ENCODE measurements at regions not wholly inside any gene's neighbourhood (a gene's known extent, or its start where the extent isn't known, plus 50 kb on each side); places are given as distances from the start of the nearest gene placed in this dataset.

DNA sequence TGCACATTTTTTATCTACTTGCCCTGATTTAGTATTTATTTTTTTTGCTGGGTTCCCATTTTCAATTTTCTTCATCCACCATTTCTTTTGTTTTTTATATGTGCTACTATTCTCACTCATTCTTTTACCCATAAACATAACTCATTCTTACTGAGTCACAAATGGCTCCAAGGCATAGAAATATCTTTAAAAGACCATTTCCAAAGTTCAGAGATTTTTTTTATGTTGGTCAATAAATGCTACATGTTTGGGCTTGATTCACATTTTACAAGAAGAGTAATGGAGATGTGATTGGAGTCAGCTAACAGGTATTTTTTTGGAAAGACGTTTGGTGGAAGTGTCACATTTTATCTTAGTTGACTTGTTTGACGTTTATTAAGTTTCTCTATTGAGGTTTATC, 1303.2 kb upstream of the LRRTM3 start:
- Histone ChIP-seq H3K36me3 (ENCODE audit: insufficient read depth, low read length) (no peaks in the 10 kb centered on the region), H3K27me3 (ENCODE audit: insufficient read depth, low read length) (no peaks in the 10 kb centered on the region)

GRCh38 chr10:65628493-65629139, 1297.2 kb upstream of the LRRTM3 start:
- H3K4me3 ChIP-seq (ENCODE audit: low read depth, low read length, poor library complexity, severe bottlenecking) = no peak overlapping the region
- no peaks in the 10 kb centered on the region for H3K36me3 ChIP-seq (ENCODE audit: insufficient read depth, low read length)
- H4K20me1 ChIP-seq (ENCODE audit: insufficient read depth, low read length) = no peaks in the 10 kb centered on the region
- H2AFZ ChIP-seq (ENCODE audit: low read length) = no peak overlapping the region
- no peaks in the 10 kb centered on the region for H3K27me3 ChIP-seq (ENCODE audit: insufficient read depth, low read length)
- H3K9ac ChIP-seq (ENCODE audit: low read length) = no peak overlapping the region
- H3K9me3 ChIP-seq (ENCODE audit: low read length) = no peaks in the 10 kb centered on the region
- H3K4me2 ChIP-seq (ENCODE audit: low read length) = no peak overlapping the region
- no peaks in the 10 kb centered on the region for H3K79me2 ChIP-seq (ENCODE audit: insufficient read depth, low read length)
- no peaks in the 10 kb centered on the region for H3K9me2 ChIP-seq (ENCODE audit: low read depth, low read length)
- H3K4me1 ChIP-seq (ENCODE audit: insufficient read depth, low read length, severe bottlenecking) = no peaks in the 10 kb centered on the region
- TF ChIP-seq EZH2 (IDR thresholded peaks at IDR 0.05; ENCODE audit: borderline replicate concordance, low read length) (no peak), CTCF (IDR thresholded peaks at IDR 0.05; ENCODE audit: low read length) (no peak)
- no peaks in the 10 kb centered on the region for H3F3A ChIP-seq (ENCODE audit: insufficient read depth, low read length)
- H3K27ac ChIP-seq (ENCODE audit: low read depth, low read length, poor library complexity, severe bottlenecking) = no peak overlapping the region

More for the DNA sequence above, 1303.2 kb upstream of the LRRTM3 start:
- Histone ChIP-seq H2AFZ (ENCODE audit: low read length) (no peak overlapping the region), H3K4me3 (ENCODE audit: low read depth, low read length, poor library complexity, severe bottlenecking) (no peak overlapping the region), H3K4me2 (ENCODE audit: low read length) (no peak overlapping the region), H4K20me1 (ENCODE audit: insufficient read depth, low read length) (no peaks in the 10 kb centered on the region), H3K27ac (ENCODE audit: low read depth, low read length, poor library complexity, severe bottlenecking) (no peak overlapping the region), H3K9ac (ENCODE audit: low read length) (no peak overlapping the region), H3K9me2 (ENCODE audit: low read depth, low read length) (no peaks in the 10 kb centered on the region), H3K4me1 (ENCODE audit: insufficient read depth, low read length, severe bottlenecking) (no peaks in the 10 kb centered on the region), H3K79me2 (ENCODE audit: insufficient read depth, low read length) (no peaks in the 10 kb centered on the region), H3F3A (ENCODE audit: insufficient read depth, low read length) (no peaks in the 10 kb centered on the region), H3K9me3 (ENCODE audit: low read length) (no peaks in the 10 kb centered on the region)
- no peak for TF ChIP-seq EZH2 (IDR thresholded peaks at IDR 0.05; ENCODE audit: borderline replicate concordance, low read length)
- no peak for TF ChIP-seq CTCF (IDR thresholded peaks at IDR 0.05; ENCODE audit: low read length)

DNA sequence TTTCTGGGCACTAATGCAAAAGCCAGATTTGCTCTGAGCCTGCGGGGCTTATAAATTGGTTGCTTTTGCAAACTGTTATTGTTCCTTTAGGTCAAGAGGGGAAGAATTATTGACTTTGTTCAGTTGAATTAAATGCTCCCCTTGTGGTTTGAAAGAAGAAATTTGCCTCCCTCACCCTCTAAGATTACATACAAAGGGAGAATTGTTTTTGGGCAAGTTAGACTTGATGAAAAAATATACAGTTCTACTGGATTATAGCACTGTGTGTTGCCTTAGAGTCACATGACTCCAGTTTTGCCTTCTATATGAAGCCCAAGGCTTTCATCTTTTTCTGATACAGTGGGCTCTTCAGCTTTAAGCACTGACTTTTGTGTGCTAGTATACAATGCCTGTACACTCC, 1265.8 kb upstream of the LRRTM3 start:
- Histone ChIP-seq H4K20me1 (ENCODE audit: insufficient read depth, low read length) (no peaks in the 10 kb centered on the region), H3K36me3 (ENCODE audit: insufficient read depth, low read length) (no peaks in the 10 kb centered on the region), H3K27ac (ENCODE audit: low read depth, low read length, poor library complexity, severe bottlenecking) (no peak overlapping the region), H3K4me3 (ENCODE audit: low read depth, low read length, poor library complexity, severe bottlenecking) (no peak overlapping the region), H3K9me3 (ENCODE audit: low read length) (no peaks in the 10 kb centered on the region), H3K9ac (ENCODE audit: low read length) (no peak overlapping the region), H2AFZ (ENCODE audit: low read length) (no peak overlapping the region), H3K4me1 (ENCODE audit: insufficient read depth, low read length, severe bottlenecking) (no peaks in the 10 kb centered on the region), H3K9me2 (ENCODE audit: low read depth, low read length) (no peaks in the 10 kb centered on the region), H3K79me2 (ENCODE audit: insufficient read depth, low read length) (no peaks in the 10 kb centered on the region), H3F3A (ENCODE audit: insufficient read depth, low read length) (no peaks in the 10 kb centered on the region), H3K27me3 (ENCODE audit: insufficient read depth, low read length) (no peaks in the 10 kb centered on the region), H3K4me2 (ENCODE audit: low read length) (no peak overlapping the region)
- TF ChIP-seq CTCF (IDR thresholded peaks at IDR 0.05; ENCODE audit: low read length) (no peak), EZH2 (IDR thresholded peaks at IDR 0.05; ENCODE audit: borderline replicate concordance, low read length) (no peak)
